Keratinocyte (primary cell): ENCODE measurements at regions not wholly inside any gene's neighbourhood (a gene's known extent, or its start where the extent isn't known, plus 50 kb on each side); places are given as distances from the start of the nearest gene placed in this dataset.

Experiments used
- DNase-seq: peaks from one replicate; pipeline ENCODE4 v3.0.0-alpha.2; 2011; ENCODE audit warnings: low read depth, missing footprints, low spot score
- FAIRE-seq: peaks from 2 replicates; lab custom pipeline; 2011; peaks lifted over from hg19 to GRCh38; lab: Jason Lieb, UNC
- H2AFZ ChIP-seq: 2 replicates; pipeline ENCODE4 v1.6.0; 2012; ENCODE audit warnings: low read length, control low read depth, inconsistent platforms; ENCODE audit not compliant: control insufficient read depth
- H3K27ac ChIP-seq: 2 replicates; pipeline ENCODE4 v1.5.1; 2011; ENCODE audit warnings: low read length; ENCODE audit not compliant: control insufficient read depth, insufficient read depth
- H3K27me3 ChIP-seq: 3 replicates; pipeline ENCODE4 v1.6.0; 2011; ENCODE audit warnings: low read length; ENCODE audit not compliant: control insufficient read depth, insufficient read depth; ENCODE audit errors: extremely low read depth
- H3K36me3 ChIP-seq, 2 experiments: 2 replicates in 1 of 2; 3 replicates in 1 of 2; pipeline ENCODE4 v1.5.1; 2011; ENCODE audit warnings: low read length in 2 of 2, mild to moderate bottlenecking in 1 of 2; ENCODE audit not compliant: control insufficient read depth in 2 of 2, insufficient read depth in 2 of 2; ENCODE audit errors: extremely low read depth in 1 of 2
- H3K4me1 ChIP-seq: 3 replicates; pipeline ENCODE4 v1.5.1; 2011; ENCODE audit warnings: low read length; ENCODE audit not compliant: control insufficient read depth, insufficient read depth; ENCODE audit errors: extremely low read depth
- H3K4me2 ChIP-seq: 3 replicates; pipeline ENCODE4 v1.6.0; 2011; ENCODE audit warnings: low read depth, low read length; ENCODE audit not compliant: control insufficient read depth, insufficient read depth; ENCODE audit errors: extremely low read depth
- H3K4me3 ChIP-seq, 3 experiments: fragments of 200-600 bp in 1 of 3; sonication (generic) in 1 of 3; 2 replicates in 2 of 3; 3 replicates in 1 of 3; pipeline ENCODE4 v1.5.1; 2011 to 2016; ENCODE audit warnings: low read length in 3 of 3, mild to moderate bottlenecking in 3 of 3, control low read depth in 2 of 3, inconsistent platforms in 1 of 3, low read depth in 1 of 3, mixed read lengths in 1 of 3, mixed run types in 1 of 3, moderate library complexity in 1 of 3; ENCODE audit not compliant: control insufficient read depth in 2 of 3, insufficient read depth in 2 of 3; ENCODE audit errors: extremely low read depth in 1 of 3
- H3K79me2 ChIP-seq: 2 replicates; pipeline ENCODE4 v1.6.0; 2012; ENCODE audit warnings: low read length; ENCODE audit not compliant: control insufficient read depth, insufficient read depth
- H3K9ac ChIP-seq: 3 replicates; pipeline ENCODE4 v1.6.0; 2011; ENCODE audit warnings: low read length; ENCODE audit not compliant: control insufficient read depth, insufficient read depth; ENCODE audit errors: extremely low read depth
- H3K9me1 ChIP-seq: 3 replicates; pipeline ENCODE4 v1.6.0; 2011; ENCODE audit warnings: low read length; ENCODE audit not compliant: control insufficient read depth, insufficient read depth; ENCODE audit errors: extremely low read depth
- H3K9me3 ChIP-seq: 2 replicates; pipeline ENCODE4 v1.5.1; 2012; ENCODE audit warnings: low read depth, low read length; ENCODE audit not compliant: control insufficient read depth
- H4K20me1 ChIP-seq: 3 replicates; pipeline ENCODE4 v1.6.0; 2011; ENCODE audit warnings: low read length; ENCODE audit not compliant: control insufficient read depth, insufficient read depth; ENCODE audit errors: extremely low read depth
- CTCF ChIP-seq, 3 experiments: IDR thresholded peaks in 1 of 3; conservative IDR thresholded peaks in 1 of 3; optimal IDR thresholded peaks in 1 of 3; 2 replicates in 2 of 3; 3 replicates in 1 of 3; pipeline versions ENCODE3 to v1.5.1; 2011; ENCODE audit warnings: low read length in 3 of 3, mild to moderate bottlenecking in 3 of 3, moderate library complexity in 2 of 3, control low read depth in 1 of 3, inconsistent platforms in 1 of 3; ENCODE audit not compliant: insufficient read depth in 2 of 3; ENCODE audit errors: extremely low read depth in 1 of 3
- EZH2 ChIP-seq: IDR thresholded peaks from one replicate; pipeline ENCODE4 v1.6.1; 2012; ENCODE audit warnings: inconsistent platforms, mild to moderate bottlenecking, low read length, moderate library complexity
- dilution Hi-C: fragments of 300-500 bp; cut with MboI; formaldehyde crosslinking; loops from one replicate; pipeline ENCODE4 v1.7.0; 2020; ENCODE audit warnings: low sequenced_read_pairs; ENCODE audit not compliant: extremely low pct_ligation_motif_present

DNA sequence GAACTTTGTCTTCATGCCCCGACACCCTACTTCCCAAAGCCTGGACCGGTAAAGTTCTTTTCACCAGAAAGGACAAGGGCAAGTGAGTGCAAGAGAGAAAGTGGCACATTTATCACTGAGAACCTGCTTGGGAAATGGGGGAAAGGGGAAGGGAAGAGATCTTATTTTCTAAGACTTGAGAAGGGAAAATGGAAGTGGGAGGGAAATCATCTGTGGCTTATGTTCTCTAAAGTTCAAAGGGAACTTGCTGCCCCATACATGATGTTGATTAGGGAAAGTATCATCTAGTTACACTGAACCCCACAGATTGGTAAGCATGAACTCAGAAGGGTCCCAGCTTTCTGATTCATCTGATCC lies 199.5 kb upstream of the LPP start:
- Histone ChIP-seq H3K9ac (no peak overlapping the region), H3K27ac (no peak overlapping the region), H3K27me3 (no peaks in the 10 kb centered on the region), H3K4me1 (no peaks in the 10 kb centered on the region), H3K4me2 (no peak overlapping the region), H3K9me1 (no peaks in the 10 kb centered on the region), H4K20me1 (no peaks in the 10 kb centered on the region), H3K4me3 (no peak overlapping the region), H3K9me3 (no peaks in the 10 kb centered on the region), H2AFZ (no peak overlapping the region), H3K79me2 (no peaks in the 10 kb centered on the region), H3K36me3 (no peaks in the 10 kb centered on the region)
- FAIRE-seq = no peak
- dilution Hi-C loops = no loop called here
- no peak for DNase-seq
- TF ChIP-seq CTCF (optimal IDR thresholded peaks at IDR 0.05 in 1 of 3, IDR thresholded peaks at IDR 0.05 in 1 of 3, conservative IDR thresholded peaks at IDR 0.05 in 1 of 3; ENCODE audit: extremely low read depth in 1 of 3, insufficient read depth in 2 of 3, low read length in 3 of 3) (no peak), EZH2 (no peak)

GRCh38 chr3:187954873-187955586 lies 198.9 kb upstream of the LPP start:
- DNase-seq = no peak
- H2AFZ ChIP-seq = no peak overlapping the region
- no peak overlapping the region for H3K4me3 ChIP-seq
- H4K20me1 ChIP-seq = no peaks in the 10 kb centered on the region
- no peaks in the 10 kb centered on the region for H3K9me3 ChIP-seq
- TF ChIP-seq EZH2 (no peak), CTCF (optimal IDR thresholded peaks at IDR 0.05 in 1 of 3, IDR thresholded peaks at IDR 0.05 in 1 of 3, conservative IDR thresholded peaks at IDR 0.05 in 1 of 3; ENCODE audit: extremely low read depth in 1 of 3, insufficient read depth in 2 of 3, low read length in 3 of 3) (no peak)
- H3K9me1 ChIP-seq = no peaks in the 10 kb centered on the region
- H3K79me2 ChIP-seq = no peaks in the 10 kb centered on the region
- H3K4me2 ChIP-seq = no peak overlapping the region
- H3K27ac ChIP-seq = no peak overlapping the region
- H3K9ac ChIP-seq = no peak overlapping the region
- dilution Hi-C loops = no loop called here
- no peak for FAIRE-seq
- H3K36me3 ChIP-seq = no peaks in the 10 kb centered on the region
- no peaks in the 10 kb centered on the region for H3K27me3 ChIP-seq
- no peaks in the 10 kb centered on the region for H3K4me1 ChIP-seq
